GM18498 (cell line): ENCODE measurements at regions not wholly inside any gene's neighbourhood (a gene's known extent, or its start where the extent isn't known, plus 50 kb on each side); places are given as distances from the start of the nearest gene placed in this dataset.
A peak's percentile ranks its signal among the peaks of the same experiment; 100 is the strongest.

Source experiments
- ATAC-seq: cut with Tn5 transposase; IDR thresholded peaks from one replicate; pipeline ENCODE4 v1.9.1; 2021; ENCODE audit warnings: mild to moderate bottlenecking, moderate library complexity; ENCODE audit not compliant: unreplicated experiment

- no peak for ATAC-seq
Measured at GRCh38 chr3:193187070-193187722, 53.8 kb upstream of the PLAAT1 start.

GRCh38 chr3:193190146-193190786 lies 50.8 kb upstream of the PLAAT1 start:
- peak; percentile 62 for ATAC-seq
